ENCODE measurements at regions not wholly inside any gene's neighbourhood (a gene's known extent, or its start where the extent isn't known, plus 50 kb on each side); places are given as distances from the start of the nearest gene placed in this dataset.

GRCh38 chr6:167759206-167759605 lies 67.5 kb upstream of the AFDN start:
- no peak for DNase-seq

- DNase-seq, result no peak
Measured at GRCh38 chr6:167759912-167760311, 66.8 kb upstream of the AFDN start.

DNA sequence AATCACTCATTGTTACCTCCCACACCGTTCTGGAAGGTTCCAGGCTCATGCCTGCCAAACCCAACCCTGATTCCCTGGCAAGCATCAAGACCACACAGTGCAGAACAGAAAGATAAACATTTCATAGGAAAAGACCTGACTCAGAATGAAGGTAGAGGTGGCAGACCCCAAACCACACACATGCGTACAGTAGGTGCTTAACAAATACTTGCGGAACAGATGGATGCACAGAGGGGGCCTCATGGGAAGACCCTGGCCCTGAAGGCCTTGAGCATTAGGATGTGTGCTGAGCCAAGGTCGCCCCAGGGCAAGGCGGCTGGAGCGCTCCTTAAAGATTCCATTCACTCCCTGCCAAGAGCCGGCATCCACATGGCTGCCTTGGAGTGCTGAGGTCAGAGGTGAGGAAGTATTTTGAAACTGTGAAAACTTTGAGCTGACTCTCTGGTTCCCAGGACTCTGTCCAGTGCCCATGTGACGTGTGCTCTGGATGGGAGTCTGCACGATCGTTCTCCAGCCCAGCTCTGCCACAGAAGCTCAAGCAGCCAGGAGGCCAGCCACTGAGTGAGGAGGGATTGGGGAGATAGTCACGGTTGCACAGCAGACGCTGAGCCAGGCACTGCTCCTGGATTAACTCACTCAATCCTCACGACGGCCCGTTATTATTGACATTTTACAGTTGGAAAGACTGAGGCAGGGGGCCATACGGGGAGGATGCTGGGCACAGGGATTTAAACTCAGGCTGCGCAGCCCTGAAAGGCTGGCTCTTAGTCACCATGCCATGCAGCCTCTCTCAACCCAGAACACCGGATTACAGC lies 65.5 kb upstream of the AFDN start:
- DNase-seq, result no peak

- no peak for DNase-seq
Measured at GRCh38 chr6:167761794-167762258, 64.9 kb upstream of the AFDN start.

DNA sequence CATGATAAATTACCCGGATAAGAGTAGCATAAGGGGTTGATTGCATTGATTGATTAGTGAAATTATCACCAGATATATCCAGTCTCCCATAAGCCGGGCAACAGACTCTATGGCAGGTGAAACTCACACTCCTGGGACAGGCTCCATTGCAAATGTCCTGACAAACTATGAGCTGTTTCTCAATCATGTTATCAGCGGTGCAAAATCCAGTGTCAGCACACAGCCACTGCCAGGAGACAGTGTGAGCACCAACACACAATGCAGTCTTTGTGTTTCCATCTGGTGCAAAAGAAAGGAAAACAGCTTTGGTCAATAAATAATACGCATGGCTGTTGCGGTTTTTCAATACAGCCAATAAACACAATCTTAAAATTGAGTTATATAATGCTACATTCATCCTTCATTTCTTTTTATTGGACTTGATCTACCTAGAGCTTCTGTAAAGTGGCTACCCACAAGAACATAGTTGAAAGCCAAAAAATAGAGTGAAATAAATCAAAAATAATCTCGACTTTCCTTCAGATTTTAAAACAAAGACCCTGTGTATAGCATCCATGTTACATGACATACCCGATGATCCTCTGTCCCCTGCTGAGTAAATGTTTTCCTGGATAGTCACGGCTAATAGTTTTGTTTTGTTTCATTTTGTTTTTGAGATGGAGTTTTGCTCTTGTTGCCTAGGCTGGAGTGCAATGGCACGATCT lies 64.3 kb upstream of the AFDN start:
- no peak for DNase-seq

GRCh38 chr6:167763056-167763944 lies 63.4 kb upstream of the AFDN start:
- DNase-seq, result no peak

DNA sequence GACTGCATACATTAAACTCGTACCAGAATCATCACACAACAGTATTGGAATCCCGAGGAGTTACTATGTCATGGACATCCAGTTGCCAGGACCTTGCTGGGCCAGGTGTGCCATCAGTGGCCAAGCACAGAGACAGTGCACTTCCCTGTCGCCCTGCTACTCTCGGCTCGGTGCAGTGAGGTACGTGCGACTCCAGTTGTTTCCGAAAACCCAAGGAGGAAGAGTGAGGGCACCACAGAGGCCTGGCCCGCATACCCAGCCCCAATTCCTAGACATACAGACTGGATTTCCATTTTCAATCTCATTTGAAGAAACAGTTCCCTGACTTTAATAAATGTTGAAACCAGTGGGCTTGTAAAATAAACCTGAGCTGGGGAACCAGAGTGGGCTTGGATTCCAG lies 62.5 kb upstream of the AFDN start:
- DNase-seq, result no peak

- no peak for DNase-seq
Measured at GRCh38 chr6:167764713-167765479, 61.8 kb upstream of the AFDN start.

DNA sequence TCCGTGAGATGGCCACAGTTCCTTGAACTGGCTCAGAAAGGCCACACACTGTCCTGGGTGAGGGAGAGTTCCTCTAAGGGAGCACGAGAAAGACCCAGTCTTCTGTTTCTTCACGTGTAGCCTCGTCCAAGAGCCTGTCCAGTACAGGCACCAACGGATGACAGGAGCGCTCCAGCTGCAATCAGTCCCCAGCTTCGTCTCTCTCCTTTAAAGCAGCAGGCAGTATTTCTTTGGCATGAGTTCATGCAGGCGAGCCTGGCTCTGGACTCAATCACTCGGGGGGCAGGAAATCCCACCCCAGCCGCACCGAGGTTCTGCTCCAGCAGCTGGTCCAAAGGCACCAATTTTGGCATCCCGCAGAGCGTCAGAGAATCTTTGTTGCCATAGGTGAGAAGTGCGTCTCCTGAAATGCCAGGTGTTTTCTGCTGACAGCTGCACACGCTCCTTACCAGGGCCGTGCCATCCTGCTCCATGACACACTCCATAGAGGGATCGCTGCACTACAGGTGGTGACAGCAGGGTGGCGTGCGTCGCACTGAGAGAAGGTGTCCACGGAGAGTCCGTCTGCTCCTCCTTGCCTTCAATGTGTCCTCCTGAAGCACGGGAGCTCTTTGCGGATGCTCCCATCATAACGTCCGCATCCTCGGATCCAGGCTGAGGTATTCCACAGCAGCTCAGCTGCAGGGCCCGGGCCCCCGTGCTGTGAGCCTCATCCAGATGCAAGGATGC lies 59.6 kb upstream of the AFDN start:
- no peak for DNase-seq

GRCh38 chr6:167767715-167768107 lies 59.0 kb upstream of the AFDN start:
- no peak for DNase-seq

DNA sequence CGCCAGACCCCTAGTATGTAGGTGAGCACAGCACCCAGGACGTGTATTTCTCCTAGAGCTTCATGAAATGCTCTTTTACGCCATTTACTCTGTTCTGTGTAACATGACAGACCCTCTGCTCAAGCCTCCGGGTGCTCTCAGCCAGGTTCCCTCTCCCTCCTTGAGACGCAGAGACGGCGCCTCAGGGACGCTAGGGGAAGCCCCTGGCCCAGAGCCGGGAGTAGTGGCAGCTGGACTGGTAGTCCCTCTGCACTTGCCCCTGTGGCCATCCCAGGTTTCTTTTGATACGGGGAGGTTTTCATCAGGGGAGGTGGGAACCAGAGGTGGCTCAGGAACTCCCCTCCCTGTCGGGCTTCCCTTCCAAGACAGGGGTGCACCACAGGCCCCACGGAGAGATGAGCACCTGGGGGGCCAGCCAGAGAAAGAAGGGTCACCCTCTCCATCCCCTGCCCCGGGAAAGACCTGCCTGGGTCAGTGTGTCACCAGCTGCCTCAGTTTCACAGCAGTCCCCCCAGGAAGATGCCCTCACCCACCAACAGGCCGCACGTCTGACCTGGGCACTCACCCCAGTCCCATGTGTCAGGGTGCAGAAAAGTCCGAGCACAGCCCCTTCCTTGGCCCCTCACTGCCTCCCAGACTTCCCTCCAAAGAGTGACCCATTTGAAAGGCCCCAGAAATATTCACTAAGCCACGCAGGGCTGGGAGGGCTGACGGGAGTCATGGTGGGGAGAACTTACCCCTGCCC lies 58.1 kb upstream of the AFDN start:
- DNase-seq, result no peak

DNA sequence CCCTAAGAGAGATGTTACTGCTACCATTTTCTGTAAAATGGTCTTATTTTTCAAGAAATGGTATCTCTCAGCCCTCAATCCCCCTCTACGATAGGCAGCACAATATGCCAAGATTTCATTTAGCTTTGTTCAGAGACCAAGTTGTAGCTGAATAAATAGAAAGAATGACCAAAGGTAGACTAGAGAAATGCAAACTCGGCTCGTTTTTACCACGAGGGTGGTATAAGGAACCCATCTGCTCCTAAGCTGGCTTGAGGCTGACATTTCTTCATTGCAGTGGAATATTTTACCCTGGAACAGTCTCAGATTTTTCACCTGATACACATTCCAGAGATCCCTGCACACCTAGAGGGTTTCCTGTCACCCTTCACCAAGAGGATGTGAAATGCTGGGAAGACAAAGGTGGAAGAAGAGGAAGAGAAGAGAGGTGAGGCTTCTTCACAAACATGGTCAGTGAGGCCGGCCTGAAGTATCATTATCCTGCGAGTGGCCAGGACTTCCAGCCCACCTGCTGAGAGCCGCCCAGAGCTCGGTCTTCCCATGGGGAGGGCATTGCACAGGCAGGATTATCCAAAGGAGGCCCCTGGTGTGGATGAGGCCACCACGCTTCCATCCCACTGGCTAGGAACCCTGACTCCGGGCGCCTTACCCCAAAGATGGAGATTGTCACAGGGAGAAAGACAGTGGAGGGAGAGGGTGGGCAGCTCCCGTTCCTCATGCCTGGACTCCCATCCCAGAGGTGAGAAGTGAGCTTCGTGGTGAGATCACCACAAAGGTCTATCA lies 57.1 kb upstream of the AFDN start:
- DNase-seq, result no peak

DNA sequence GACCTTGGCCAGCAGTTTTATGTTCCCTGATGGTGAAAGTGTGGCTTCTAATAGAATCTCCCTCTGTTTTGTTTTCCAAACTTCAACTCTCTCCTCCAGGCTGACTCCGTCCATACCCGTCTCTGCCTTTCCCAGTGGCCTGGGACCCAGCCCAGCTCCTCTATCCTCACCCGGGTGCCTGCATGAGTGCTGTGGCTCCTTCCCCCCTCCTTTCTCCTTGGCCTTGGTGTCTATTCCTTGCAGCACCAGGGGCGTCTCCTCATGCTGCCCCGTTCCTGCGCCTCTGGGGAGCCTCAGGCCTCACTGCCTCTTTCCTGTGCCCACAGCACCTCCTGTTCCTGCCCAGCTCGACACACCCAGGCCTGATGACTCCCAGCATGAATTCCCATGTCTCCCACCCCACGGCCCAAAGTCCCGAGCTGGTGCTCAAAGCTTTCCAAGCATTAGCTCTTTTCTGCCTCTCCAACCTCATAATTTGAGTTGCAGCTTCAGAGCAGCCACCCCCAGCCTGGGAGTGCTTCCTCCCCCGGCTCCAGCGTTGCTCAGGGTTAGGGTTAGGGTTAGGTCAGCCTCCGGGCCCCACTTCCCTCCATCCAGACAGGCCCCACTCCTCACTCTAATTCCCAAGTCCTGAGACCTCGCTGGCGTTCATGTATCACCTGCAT lies 56.3 kb upstream of the AFDN start:
- no peak for DNase-seq

GRCh38 chr6:167774881-167775280 lies 51.8 kb upstream of the AFDN start:
- DNase-seq, result no peak

GRCh38 chr6:167776906-167777627 lies 49.6 kb upstream of the AFDN start:
- DNase-seq, result no peak

Measured in CD4-positive, alpha-beta T cell treated with Interferon alpha-2 for 1 hour (primary cell).